Karpas-422 (cell line): ENCODE measurements at regions not wholly inside any gene's neighbourhood (a gene's known extent, or its start where the extent isn't known, plus 50 kb on each side); places are given as distances from the start of the nearest gene placed in this dataset.
"Not testable (repeated sequence)": the region's sequence is repeated elsewhere in the genome, so short reads cannot be mapped to it uniquely, and the experiment has no call there.

Experiments
- DNase-seq: peaks from one replicate; pipeline ENCODE4 v3.0.0-alpha.2; 2015
- H2AFZ ChIP-seq: fragments of 200-600 bp; sonication (generic); 2 replicates; pipeline ENCODE4 v1.6.1; 2014; ENCODE audit warnings: antibody characterized with exemption, low read length, mixed read lengths
- H3K27ac ChIP-seq: fragments of 200-600 bp; sonication (generic); 2 replicates; pipeline ENCODE4 v1.5.1; 2014; ENCODE audit warnings: mild to moderate bottlenecking, low read length, moderate library complexity
- H3K27me3 ChIP-seq: fragments of 200-600 bp; sonication (generic); 2 replicates; pipeline ENCODE4 v1.6.1; 2014; ENCODE audit warnings: low read length, mixed read lengths
- H3K36me3 ChIP-seq: fragments of 200-600 bp; sonication (generic); 2 replicates; pipeline ENCODE4 v1.6.1; 2014; ENCODE audit warnings: low read length, mixed read lengths; ENCODE audit not compliant: insufficient read depth
- H3K4me1 ChIP-seq: fragments of 200-600 bp; sonication (generic); 2 replicates; pipeline ENCODE4 v1.6.1; 2014; ENCODE audit warnings: mild to moderate bottlenecking, low read length, mixed read lengths
- H3K4me2 ChIP-seq: fragments of 200-600 bp; sonication (generic); 2 replicates; pipeline ENCODE4 v1.6.1; 2014; ENCODE audit warnings: low read length, low read depth, mild to moderate bottlenecking; ENCODE audit not compliant: poor library complexity, severe bottlenecking
- H3K4me3 ChIP-seq: fragments of 200-600 bp; sonication (generic); 2 replicates; pipeline ENCODE4 v1.5.1; 2014; ENCODE audit warnings: mild to moderate bottlenecking, antibody characterized with exemption, low read length, mixed read lengths
- H3K79me2 ChIP-seq: fragments of 200-600 bp; sonication (generic); 2 replicates; pipeline ENCODE4 v1.6.1; 2014; ENCODE audit warnings: mild to moderate bottlenecking, low read length, mixed read lengths
- H3K9ac ChIP-seq: fragments of 200-600 bp; sonication (generic); 2 replicates; pipeline ENCODE4 v1.6.0; 2014; ENCODE audit warnings: low read length
- H3K9me2 ChIP-seq: fragments of 200-600 bp; sonication (generic), shearing (Covaris generic); replicated peaks from 2 replicates; pipeline ENCODE4 v1.6.0; 2014; ENCODE audit warnings: mild to moderate bottlenecking, low read length, moderate library complexity; ENCODE audit not compliant: insufficient read depth
- H3K9me3 ChIP-seq: fragments of 300-700, 200-600 bp; sonication (generic); 2 replicates; pipeline ENCODE4 v1.6.1; 2014; ENCODE audit warnings: low read length, mixed read lengths
- H4K20me1 ChIP-seq: fragments of 200-600 bp; sonication (generic); 2 replicates; pipeline ENCODE4 v1.6.1; 2014; ENCODE audit warnings: mild to moderate bottlenecking, antibody characterized with exemption, low read length, low read depth; ENCODE audit not compliant: insufficient read depth

- no peaks in the 10 kb centered on the region for H3K79me2 ChIP-seq
- H3K9ac ChIP-seq: no peak overlapping the region
- H4K20me1 ChIP-seq: no peaks in the 10 kb centered on the region
- DNase-seq: no peak
- H3K27ac ChIP-seq: no peak overlapping the region
- H3K27me3 ChIP-seq: no peaks in the 10 kb centered on the region
- no peak overlapping the region for H3K4me3 ChIP-seq
- H3K36me3 ChIP-seq: no peaks in the 10 kb centered on the region
- no peaks in the 10 kb centered on the region for H3K9me3 ChIP-seq
- no peaks in the 10 kb centered on the region for H3K9me2 ChIP-seq
- H2AFZ ChIP-seq: no peak overlapping the region
- no peaks in the 10 kb centered on the region for H3K4me1 ChIP-seq
- no peak overlapping the region for H3K4me2 ChIP-seq
Observed at GRCh38 chr1:157203166-157203565, 65.0 kb upstream of the ETV3 start.

GRCh38 chr1:157202331-157202730 is 64.1 kb upstream of the ETV3 start:
- DNase-seq: no peak
- Histone ChIP-seq H3K27me3 (no peaks in the 10 kb centered on the region), H3K4me2 (no peak overlapping the region), H3K9me2 (no peaks in the 10 kb centered on the region), H4K20me1 (no peaks in the 10 kb centered on the region), H3K9me3 (no peaks in the 10 kb centered on the region), H3K27ac (no peak overlapping the region), H3K9ac (no peak overlapping the region), H3K36me3 (no peaks in the 10 kb centered on the region), H3K4me1 (no peaks in the 10 kb centered on the region), H3K79me2 (no peaks in the 10 kb centered on the region), H3K4me3 (no peak overlapping the region), H2AFZ (no peak overlapping the region)

DNA sequence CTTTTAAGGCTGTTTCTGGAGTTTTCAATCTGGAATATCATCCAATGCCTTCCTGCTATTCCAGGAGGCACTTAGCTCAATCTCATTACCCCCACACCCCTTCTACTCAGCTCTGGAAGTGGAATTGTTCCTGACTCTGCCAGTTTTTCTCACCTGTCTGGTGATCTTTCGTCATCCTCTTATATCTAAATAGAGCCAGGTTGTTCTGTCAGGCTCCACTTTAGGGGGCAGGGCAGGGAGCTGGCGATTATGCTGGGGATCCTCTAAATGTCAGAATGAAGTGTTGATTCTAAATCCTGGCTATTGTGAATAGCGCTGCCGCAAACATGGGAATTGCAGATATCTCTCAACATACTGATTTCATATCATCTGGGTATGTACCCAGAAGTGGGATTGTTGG is 63.6 kb upstream of the ETV3 start:
- Histone ChIP-seq H3K27me3 (no peaks in the 10 kb centered on the region), H3K9me3 (no peaks in the 10 kb centered on the region), H2AFZ (no peak overlapping the region), H3K79me2 (no peaks in the 10 kb centered on the region), H3K4me2 (no peak overlapping the region), H3K9ac (no peak overlapping the region), H3K36me3 (no peaks in the 10 kb centered on the region), H3K4me3 (no peak overlapping the region), H3K4me1 (no peaks in the 10 kb centered on the region), H4K20me1 (no peaks in the 10 kb centered on the region), H3K27ac (no peak overlapping the region), H3K9me2 (no peaks in the 10 kb centered on the region)
- DNase-seq: no peak

DNA sequence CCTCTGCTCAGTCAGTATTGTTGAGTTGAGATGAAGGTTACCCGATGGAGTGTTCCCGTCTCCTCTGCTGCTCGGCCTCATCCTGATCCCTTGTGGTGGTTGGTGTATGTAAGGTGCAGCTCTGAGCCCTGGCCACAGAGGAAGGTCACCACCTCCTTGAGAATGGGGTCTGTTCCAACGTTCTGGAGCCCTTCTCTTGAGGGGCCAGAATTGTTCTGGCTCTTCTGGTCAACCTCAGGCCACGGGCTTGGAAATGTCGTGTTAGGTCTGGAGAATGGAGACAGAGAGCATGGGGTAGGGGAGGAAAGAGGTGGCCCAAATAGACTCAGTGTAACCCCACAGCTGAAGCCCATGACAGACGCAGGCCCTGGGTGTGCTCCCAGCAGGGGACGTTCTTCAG is 62.3 kb upstream of the ETV3 start:
- Histone ChIP-seq H4K20me1 (no peaks in the 10 kb centered on the region), H3K9ac (no peak overlapping the region), H3K4me2 (no peak overlapping the region), H3K27me3 (no peaks in the 10 kb centered on the region), H3K9me2 (no peaks in the 10 kb centered on the region), H3K4me3 (no peak overlapping the region), H3K27ac (no peak overlapping the region), H3K36me3 (no peaks in the 10 kb centered on the region), H3K4me1 (no peaks in the 10 kb centered on the region), H3K9me3 (no peaks in the 10 kb centered on the region), H3K79me2 (no peaks in the 10 kb centered on the region), H2AFZ (no peak overlapping the region)
- no peak for DNase-seq

- Histone ChIP-seq H3K27me3 (no peaks in the 10 kb centered on the region), H3K9me2 (no peaks in the 10 kb centered on the region), H3K36me3 (no peaks in the 10 kb centered on the region), H3K4me2 (no peak overlapping the region), H3K9me3 (no peaks in the 10 kb centered on the region), H4K20me1 (no peaks in the 10 kb centered on the region), H3K4me3 (no peak overlapping the region), H3K79me2 (no peaks in the 10 kb centered on the region), H2AFZ (no peak overlapping the region), H3K4me1 (no peaks in the 10 kb centered on the region), H3K27ac (no peak overlapping the region), H3K9ac (no peak overlapping the region)
- no peak for DNase-seq
Observed at GRCh38 chr1:157199421-157199755, 61.2 kb upstream of the ETV3 start.

- no peak for DNase-seq
- H3K9ac ChIP-seq: no peak overlapping the region
- H3K27me3 ChIP-seq: no peaks in the 10 kb centered on the region
- no peak overlapping the region for H3K4me3 ChIP-seq
- H3K4me2 ChIP-seq: no peak overlapping the region
- H4K20me1 ChIP-seq: no peaks in the 10 kb centered on the region
- H3K9me2 ChIP-seq: no peaks in the 10 kb centered on the region
- no peaks in the 10 kb centered on the region for H3K79me2 ChIP-seq
- no peaks in the 10 kb centered on the region for H3K36me3 ChIP-seq
- no peak overlapping the region for H3K27ac ChIP-seq
- no peak overlapping the region for H2AFZ ChIP-seq
- H3K9me3 ChIP-seq: no peaks in the 10 kb centered on the region
- no peaks in the 10 kb centered on the region for H3K4me1 ChIP-seq
Observed at GRCh38 chr1:157198619-157199420, 60.6 kb upstream of the ETV3 start.

DNA sequence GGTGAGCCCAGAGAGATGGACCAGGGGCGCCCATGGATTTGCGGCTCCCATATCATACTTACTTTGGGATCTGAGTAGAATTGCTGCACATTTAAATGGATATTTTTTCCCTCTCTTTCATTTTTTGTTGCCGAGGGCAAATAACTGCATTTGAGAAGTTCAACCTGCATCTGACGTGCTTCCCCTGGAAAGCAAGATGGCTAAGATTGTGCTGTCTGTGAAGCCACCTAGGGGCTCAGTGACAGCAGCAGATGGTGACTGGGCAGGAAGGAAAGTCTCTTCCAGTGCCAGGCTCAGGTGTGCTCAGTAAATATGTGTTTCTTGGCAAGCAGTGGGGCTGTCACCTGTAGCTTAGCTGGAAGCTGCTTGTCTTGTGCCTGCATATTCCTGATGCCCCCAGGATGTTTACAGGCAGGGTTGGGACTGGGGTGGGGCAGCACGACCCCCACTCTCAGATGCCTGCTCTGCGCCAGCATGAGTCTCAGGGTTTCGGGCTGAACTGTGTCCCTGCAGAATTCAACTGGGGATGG is 59.8 kb upstream of the ETV3 start:
- Histone ChIP-seq H3K4me2 (no peak overlapping the region), H3K27ac (no peak overlapping the region), H3K79me2 (no peaks in the 10 kb centered on the region), H3K9me3 (no peaks in the 10 kb centered on the region), H3K4me3 (no peak overlapping the region), H3K36me3 (no peaks in the 10 kb centered on the region), H3K9me2 (no peaks in the 10 kb centered on the region), H2AFZ (no peak overlapping the region), H3K9ac (no peak overlapping the region), H3K27me3 (no peaks in the 10 kb centered on the region), H3K4me1 (no peaks in the 10 kb centered on the region), H4K20me1 (no peaks in the 10 kb centered on the region)
- DNase-seq: no peak

DNA sequence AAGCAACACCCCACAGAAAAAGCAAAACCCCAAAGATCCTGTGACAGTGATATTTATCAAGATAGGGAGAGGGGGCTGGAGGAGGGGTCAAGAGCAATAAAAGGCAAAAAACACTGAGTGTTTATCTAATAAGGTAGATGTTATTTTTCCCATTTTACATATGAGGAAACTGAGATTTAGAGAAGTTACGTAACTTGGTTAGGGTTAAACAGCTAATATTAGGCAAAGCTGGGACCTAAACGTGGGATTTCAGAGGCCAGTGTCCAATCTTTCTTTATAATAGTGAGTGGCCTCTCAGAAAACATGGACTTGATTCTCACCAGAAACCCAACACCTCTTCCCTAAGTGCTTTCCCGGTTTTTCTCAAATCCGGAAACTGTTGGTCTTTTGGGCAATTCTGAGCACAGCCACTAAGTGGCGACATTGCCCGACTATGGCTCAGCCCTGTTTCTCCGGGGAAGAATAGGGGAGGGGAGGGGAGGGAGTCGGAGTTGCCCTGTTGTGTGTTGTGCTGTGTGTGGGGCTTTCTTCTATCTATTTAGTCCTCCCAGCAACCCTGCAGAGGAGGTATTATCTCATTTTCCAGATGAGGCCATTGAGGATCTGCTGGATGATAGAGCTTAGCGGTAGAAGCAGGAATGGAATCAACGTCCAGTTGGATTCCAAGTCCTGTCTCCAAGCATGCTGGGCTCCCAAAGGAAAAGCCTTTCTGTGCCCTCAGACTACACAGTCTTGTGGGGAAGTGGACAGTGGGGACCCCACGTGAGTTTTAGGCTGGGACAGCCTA is 58.7 kb upstream of the ETV3 start:
- H3K4me1 ChIP-seq, H3K36me3 ChIP-seq, H3K4me3 ChIP-seq, H3K9me3 ChIP-seq, H3K27ac ChIP-seq, H3K79me2 ChIP-seq, DNase-seq, H3K9me2 ChIP-seq, H3K4me2 ChIP-seq, H4K20me1 ChIP-seq, H3K27me3 ChIP-seq, H2AFZ ChIP-seq, H3K9ac ChIP-seq: not testable (repeated sequence)
